ENCODE measurements at regions not wholly inside any gene's neighbourhood (a gene's known extent, or its start where the extent isn't known, plus 50 kb on each side); places are given as distances from the start of the nearest gene placed in this dataset.

GRCh38 chr5:57537811-57538210, 55.2 kb upstream of the ACTBL2 start:
- H3K27ac ChIP-seq (ENCODE audit: low read depth, low read length): no peak overlapping the region
- DNase-seq (ENCODE audit: low read depth, low spot score): no peak

GRCh38 chr5:57532513-57533497, 50.2 kb upstream of the ACTBL2 start:
- no peaks in the 10 kb centered on the region for H3K9me3 ChIP-seq (ENCODE audit: control insufficient read depth, insufficient read depth, low read length)
- H3K27ac ChIP-seq (ENCODE audit: low read depth, low read length): no peak overlapping the region
- H3K4me3 ChIP-seq (ENCODE audit: low read depth, low read length): no peak overlapping the region
- CTCF ChIA-PET: interaction anchor here (1.0 kb wide), 1 partner anchor 194 kb away, joined by 3 read pairs; no protein-coding TSS in a partner anchor
- no peaks in the 10 kb centered on the region for H3K27me3 ChIP-seq (ENCODE audit: control insufficient read depth, insufficient read depth, low read length)
- TF ChIP-seq CTCF (IDR thresholded peaks at IDR 0.05; ENCODE audit: low read depth, low read length): no peak
- DNase-seq (ENCODE audit: low read depth, low spot score): no peak
- POLR2A ChIA-PET: no interaction called here

More at GRCh38 chr5:57537811-57538210, 55.2 kb upstream of the ACTBL2 start:
- H3K9me3 ChIP-seq (ENCODE audit: control insufficient read depth, insufficient read depth, low read length): no peaks in the 10 kb centered on the region
- ChIA-PET POLR2A (interaction anchor here (1.1 kb wide), 1 partner anchor 214 kb away, joined by 3 read pairs; no protein-coding TSS in a partner anchor), CTCF (interaction anchor here (1.2 kb wide), 1 partner anchor 240 kb away, joined by 3 read pairs; no protein-coding TSS in a partner anchor)
- no peaks in the 10 kb centered on the region for H3K27me3 ChIP-seq (ENCODE audit: control insufficient read depth, insufficient read depth, low read length)
- no peak for TF ChIP-seq CTCF (IDR thresholded peaks at IDR 0.05; ENCODE audit: low read depth, low read length)
- no peak overlapping the region for H3K4me3 ChIP-seq (ENCODE audit: low read depth, low read length)
